ENCODE measurements at regions not wholly inside any gene's neighbourhood (a gene's known extent, or its start where the extent isn't known, plus 50 kb on each side); places are given as distances from the start of the nearest gene placed in this dataset.

DNA sequence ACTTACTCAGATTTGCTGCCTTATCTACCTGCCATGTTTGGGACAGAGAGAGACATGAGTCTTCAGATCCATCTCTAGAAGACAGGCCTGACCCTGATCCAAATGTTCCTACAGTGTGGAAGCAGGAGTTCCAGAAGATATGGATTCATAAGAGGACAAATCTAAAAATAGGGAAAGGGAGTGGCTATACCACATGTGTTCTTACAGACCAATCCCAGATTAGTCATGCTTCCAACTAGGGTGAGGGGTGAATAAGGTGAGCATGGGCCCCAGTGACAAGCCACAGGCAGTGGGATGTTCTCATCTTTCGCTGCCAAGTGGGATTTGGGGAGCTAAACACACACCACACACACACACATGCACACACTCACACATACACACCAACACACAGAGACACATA is 670.7 kb upstream of the CITED2 start:
- TF ChIP-seq, protein P1, sequence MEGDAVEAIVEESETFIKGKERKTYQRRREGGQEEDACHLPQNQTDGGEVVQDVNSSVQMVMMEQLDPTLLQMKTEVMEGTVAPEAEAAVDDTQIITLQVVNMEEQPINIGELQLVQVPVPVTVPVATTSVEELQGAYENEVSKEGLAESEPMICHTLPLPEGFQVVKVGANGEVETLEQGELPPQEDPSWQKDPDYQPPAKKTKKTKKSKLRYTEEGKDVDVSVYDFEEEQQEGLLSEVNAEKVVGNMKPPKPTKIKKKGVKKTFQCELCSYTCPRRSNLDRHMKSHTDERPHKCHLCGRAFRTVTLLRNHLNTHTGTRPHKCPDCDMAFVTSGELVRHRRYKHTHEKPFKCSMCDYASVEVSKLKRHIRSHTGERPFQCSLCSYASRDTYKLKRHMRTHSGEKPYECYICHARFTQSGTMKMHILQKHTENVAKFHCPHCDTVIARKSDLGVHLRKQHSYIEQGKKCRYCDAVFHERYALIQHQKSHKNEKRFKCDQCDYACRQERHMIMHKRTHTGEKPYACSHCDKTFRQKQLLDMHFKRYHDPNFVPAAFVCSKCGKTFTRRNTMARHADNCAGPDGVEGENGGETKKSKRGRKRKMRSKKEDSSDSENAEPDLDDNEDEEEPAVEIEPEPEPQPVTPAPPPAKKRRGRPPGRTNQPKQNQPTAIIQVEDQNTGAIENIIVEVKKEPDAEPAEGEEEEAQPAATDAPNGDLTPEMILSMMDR (IDR thresholded peaks at IDR 0.05; ENCODE audit: control insufficient read depth, extremely low read depth, insufficient read depth) = no peak
- no peak for DNase-seq (ENCODE audit: low read depth)
- no peak overlapping the region for H3K4me3 ChIP-seq (ENCODE audit: low read depth, low read length)

DNA sequence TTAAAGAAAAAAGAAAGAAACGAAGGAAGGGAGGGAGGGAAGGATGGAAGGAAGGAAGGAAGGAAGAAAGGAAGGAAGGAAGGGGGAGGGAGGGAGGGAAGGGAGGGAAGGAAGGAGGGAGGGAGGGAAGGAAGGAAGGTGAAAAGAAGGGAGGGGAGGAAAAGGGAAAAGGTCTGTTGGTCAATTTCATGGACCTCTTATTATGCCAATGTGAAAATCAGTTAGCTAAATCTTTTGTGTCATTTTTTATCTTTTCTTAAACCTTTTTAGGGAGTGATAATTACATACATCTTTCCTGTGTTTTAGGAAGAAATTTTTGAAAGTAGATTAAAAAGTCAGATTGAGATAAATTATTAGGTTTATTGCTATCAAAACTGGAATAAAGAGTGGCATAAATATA is 670.2 kb upstream of the CITED2 start:
- no peak overlapping the region for H3K4me3 ChIP-seq (ENCODE audit: low read depth, low read length)
- TF ChIP-seq, protein P1 (IDR thresholded peaks at IDR 0.05; ENCODE audit: control insufficient read depth, extremely low read depth, insufficient read depth) = no peak
- no peak for DNase-seq (ENCODE audit: low read depth)

GRCh38 chr6:140043762-140044378 is 669.4 kb upstream of the CITED2 start:
- no peak for DNase-seq (ENCODE audit: low read depth)
- no peak overlapping the region for H3K4me3 ChIP-seq (ENCODE audit: low read depth, low read length)
- TF ChIP-seq, protein P1 (IDR thresholded peaks at IDR 0.05; ENCODE audit: control insufficient read depth, extremely low read depth, insufficient read depth) = no peak

GRCh38 chr6:140043357-140043756 is 668.9 kb upstream of the CITED2 start:
- no peak overlapping the region for H3K4me3 ChIP-seq (ENCODE audit: low read depth, low read length)
- TF ChIP-seq, protein P1 (IDR thresholded peaks at IDR 0.05; ENCODE audit: control insufficient read depth, extremely low read depth, insufficient read depth) = no peak
- no peak for DNase-seq (ENCODE audit: low read depth)

- no peak for DNase-seq (ENCODE audit: low read depth)
- no peak overlapping the region for H3K4me3 ChIP-seq (ENCODE audit: low read depth, low read length)
- TF ChIP-seq, protein P1 (IDR thresholded peaks at IDR 0.05; ENCODE audit: control insufficient read depth, extremely low read depth, insufficient read depth) = no peak
Observed at GRCh38 chr6:140041571-140042332, 667.3 kb upstream of the CITED2 start.

- H3K4me3 ChIP-seq (ENCODE audit: low read depth, low read length) = no peak overlapping the region
- no peak for DNase-seq (ENCODE audit: low read depth)
- TF ChIP-seq, protein P1 (IDR thresholded peaks at IDR 0.05; ENCODE audit: control insufficient read depth, extremely low read depth, insufficient read depth) = no peak
Observed at GRCh38 chr6:140041056-140041455, 666.6 kb upstream of the CITED2 start.
